PC-9 (cell line): ENCODE measurements at regions not wholly inside any gene's neighbourhood (a gene's known extent, or its start where the extent isn't known, plus 50 kb on each side); places are given as distances from the start of the nearest gene placed in this dataset.

Experiments
- CTCF ChIP-seq: fragments of 200-600 bp; sonication (generic); conservative IDR thresholded peaks from 2 replicates; pipeline ENCODE4 v1.6.1; 2017; ENCODE audit warnings: mixed run types, antibody characterized with exemption, mild to moderate bottlenecking, moderate library complexity
- EZH2 ChIP-seq: fragments of 200-600 bp; sonication (generic); IDR thresholded peaks from 2 replicates; pipeline ENCODE4 v1.8.0; 2017; ENCODE audit warnings: antibody characterized with exemption, low read depth

- TF ChIP-seq EZH2 (no peak), CTCF (no peak)
Measured at GRCh38 chr15:61623746-61624145, 394.6 kb upstream of the RORA start.
